ENCODE measurements at regions not wholly inside any gene's neighbourhood (a gene's known extent, or its start where the extent isn't known, plus 50 kb on each side); places are given as distances from the start of the nearest gene placed in this dataset.

- no TSS peak for BruUV-seq (replicated peaks)
- H3K36me3 ChIP-seq (ENCODE audit: control insufficient read depth in 2 of 2, extremely low read depth in 1 of 2, insufficient read depth in 2 of 2, low read length in 2 of 2), result no peaks in the 10 kb centered on the region
- POLR2A ChIA-PET, result no interaction called here
- H3K79me2 ChIP-seq (ENCODE audit: control insufficient read depth, insufficient read depth, low read length), result no peaks in the 10 kb centered on the region
- CTCF ChIA-PET, result no interaction called here
- DNase-seq (ENCODE audit: low read depth, low spot score) (no peak), FAIRE-seq (no peak)
- H3K4me1 ChIP-seq (ENCODE audit: control insufficient read depth, extremely low read depth, insufficient read depth, low read length), result no peaks in the 10 kb centered on the region
- H3K4me2 ChIP-seq (ENCODE audit: insufficient read depth, low read length), result no peak overlapping the region
- no peaks in the 10 kb centered on the region for H3K27me3 ChIP-seq (ENCODE audit: control insufficient read depth in 2 of 2, insufficient read depth in 2 of 2, low read length in 2 of 2)
- H3K9me3 ChIP-seq (replicated peaks; ENCODE audit: control insufficient read depth, insufficient read depth, low read length), result peaks cover 5% of the 10 kb centered on the region
- H3K9me1 ChIP-seq (replicated peaks; ENCODE audit: control insufficient read depth, extremely low read depth, insufficient read depth, low read length), result no peaks in the 10 kb centered on the region
- no peak for TF ChIP-seq MYC (IDR thresholded peaks at IDR 0.05; ENCODE audit: low read depth, low read length)
- TF ChIP-seq GATA2 (IDR thresholded peaks at IDR 0.05; ENCODE audit: insufficient read depth, insufficient read length, low read depth, low read length), result no peak
- no peak overlapping the region for H3K4me3 ChIP-seq (replicated peaks in 1 of 3; ENCODE audit: insufficient read depth in 1 of 3, low read depth in 1 of 3, low read length in 3 of 3)
- H4K20me1 ChIP-seq (replicated peaks; ENCODE audit: control insufficient read depth, extremely low read depth, insufficient read depth, low read length), result no peaks in the 10 kb centered on the region
- no peak overlapping the region for H2AFZ ChIP-seq (ENCODE audit: low read depth, low read length)
- dilution Hi-C loops (cut with MboI; ENCODE audit: extremely low pct_ligation_motif_present, low sequenced_read_pairs) (no loop called here), intact Hi-C loops (cut with micrococcal nuclease) (no loop called here)
- H3K9ac ChIP-seq (replicated peaks; ENCODE audit: extremely low read depth, insufficient read depth, low read length), result no peak overlapping the region
- H3K27ac ChIP-seq (ENCODE audit: insufficient read depth, low read depth, low read length), result no peak overlapping the region
Measured at GRCh38 chr13:55567721-55568625, 1572.7 kb upstream of the PRR20A start.

GRCh38 chr13:55569082-55569481 lies 1571.6 kb upstream of the PRR20A start:
- Histone ChIP-seq H2AFZ (ENCODE audit: low read depth, low read length) (no peak overlapping the region), H3K9me3 (replicated peaks; ENCODE audit: control insufficient read depth, insufficient read depth, low read length) (peaks cover 3% of the 10 kb centered on the region), H4K20me1 (replicated peaks; ENCODE audit: control insufficient read depth, extremely low read depth, insufficient read depth, low read length) (no peaks in the 10 kb centered on the region), H3K4me1 (ENCODE audit: control insufficient read depth, extremely low read depth, insufficient read depth, low read length) (no peaks in the 10 kb centered on the region), H3K27ac (ENCODE audit: insufficient read depth, low read depth, low read length) (no peak overlapping the region), H3K9me1 (replicated peaks; ENCODE audit: control insufficient read depth, extremely low read depth, insufficient read depth, low read length) (no peaks in the 10 kb centered on the region), H3K9ac (replicated peaks; ENCODE audit: extremely low read depth, insufficient read depth, low read length) (no peak overlapping the region), H3K79me2 (ENCODE audit: control insufficient read depth, insufficient read depth, low read length) (no peaks in the 10 kb centered on the region), H3K27me3 (ENCODE audit: control insufficient read depth in 2 of 2, insufficient read depth in 2 of 2, low read length in 2 of 2) (no peaks in the 10 kb centered on the region), H3K4me3 (replicated peaks in 1 of 3; ENCODE audit: insufficient read depth in 1 of 3, low read depth in 1 of 3, low read length in 3 of 3) (no peak overlapping the region), H3K36me3 (ENCODE audit: control insufficient read depth in 2 of 2, extremely low read depth in 1 of 2, insufficient read depth in 2 of 2, low read length in 2 of 2) (no peaks in the 10 kb centered on the region), H3K4me2 (ENCODE audit: insufficient read depth, low read length) (no peak overlapping the region)
- BruUV-seq (replicated peaks), result no TSS peak
- intact Hi-C loops (cut with micrococcal nuclease), result no loop called here
- POLR2A ChIA-PET, result no interaction called here
- CTCF ChIA-PET, result no interaction called here
- FAIRE-seq (no peak), DNase-seq (ENCODE audit: low read depth, low spot score) (no peak)
- dilution Hi-C loops (cut with MboI; ENCODE audit: extremely low pct_ligation_motif_present, low sequenced_read_pairs), result no loop called here
- no peak for TF ChIP-seq JUN (IDR thresholded peaks at IDR 0.05; ENCODE audit: borderline replicate concordance, insufficient read depth, insufficient read length, low read depth)
- no peak for TF ChIP-seq POLR2A (IDR thresholded peaks at IDR 0.05; ENCODE audit: low read depth, low read length)
- TF ChIP-seq FOS (IDR thresholded peaks at IDR 0.05; ENCODE audit: borderline replicate concordance, insufficient read depth, low read length), result no peak
- no peak for TF ChIP-seq EZH2 (IDR thresholded peaks at IDR 0.05; ENCODE audit: borderline replicate concordance, low read depth, low read length, severe bottlenecking)
- TF ChIP-seq MAX (IDR thresholded peaks at IDR 0.05; ENCODE audit: insufficient read depth, insufficient read length), result no peak
- TF ChIP-seq POLR2AphosphoS5 (IDR thresholded peaks at IDR 0.05; ENCODE audit: insufficient read depth, low read depth, low read length), result no peak
- no peak for TF ChIP-seq GATA2 (IDR thresholded peaks at IDR 0.05; ENCODE audit: insufficient read depth, insufficient read length, low read depth, low read length)
- no peak for TF ChIP-seq MYC (IDR thresholded peaks at IDR 0.05; ENCODE audit: low read depth, low read length)
- no peak for TF ChIP-seq CTCF (IDR thresholded peaks at IDR 0.05; ENCODE audit: extremely low read depth in 1 of 2, insufficient read depth in 1 of 2, low read depth in 1 of 2, low read length in 2 of 2)
